Glutamatergic neuron (in vitro differentiated cells): ENCODE measurements at regions not wholly inside any gene's neighbourhood (a gene's known extent, or its start where the extent isn't known, plus 50 kb on each side); places are given as distances from the start of the nearest gene placed in this dataset.
A peak's percentile ranks its signal among the peaks of the same experiment; 100 is the strongest.
"Not testable (repeated sequence)": the region's sequence is repeated elsewhere in the genome, so short reads cannot be mapped to it uniquely, and the experiment has no call there.

Source experiments
- DNase-seq: peaks from one replicate; pipeline ENCODE4 v3.0.0; 2022
- H3K27ac Mint-ChIP-seq: one replicate; pipeline ENCODE4 v1.8.0; 2020; ENCODE audit warnings: mild to moderate bottlenecking, mixed read lengths, inconsistent platforms; ENCODE audit not compliant: unreplicated experiment
- H3K27me3 Mint-ChIP-seq: one replicate; pipeline ENCODE4 v1.8.0; 2020; ENCODE audit warnings: mild to moderate bottlenecking, moderate library complexity, mixed read lengths, inconsistent platforms; ENCODE audit not compliant: unreplicated experiment
- H3K36me3 Mint-ChIP-seq: one replicate; pipeline ENCODE4 v1.8.0; 2020; ENCODE audit warnings: mild to moderate bottlenecking, mixed read lengths, inconsistent platforms; ENCODE audit not compliant: unreplicated experiment
- H3K4me1 Mint-ChIP-seq: one replicate; pipeline ENCODE4 v1.8.0; 2020; ENCODE audit warnings: mild to moderate bottlenecking, low read depth, mixed read lengths, inconsistent platforms; ENCODE audit not compliant: unreplicated experiment
- H3K4me3 Mint-ChIP-seq: one replicate; pipeline ENCODE4 v1.8.0; 2020; ENCODE audit warnings: mild to moderate bottlenecking, mixed read lengths, inconsistent platforms; ENCODE audit not compliant: unreplicated experiment
- H3K9me3 Mint-ChIP-seq: one replicate; pipeline ENCODE4 v1.8.0; 2020; ENCODE audit warnings: mild to moderate bottlenecking, moderate library complexity, mixed read lengths, inconsistent platforms; ENCODE audit not compliant: unreplicated experiment
- TF ChIP-seq, protein P1 (sequence below): fragments of 200-600 bp; sonication (generic); IDR thresholded peaks from one replicate; pipeline ENCODE4 v1.5.0; 2021; ENCODE audit not compliant: partially characterized antibody, unreplicated experiment

- TF ChIP-seq, protein P1, sequence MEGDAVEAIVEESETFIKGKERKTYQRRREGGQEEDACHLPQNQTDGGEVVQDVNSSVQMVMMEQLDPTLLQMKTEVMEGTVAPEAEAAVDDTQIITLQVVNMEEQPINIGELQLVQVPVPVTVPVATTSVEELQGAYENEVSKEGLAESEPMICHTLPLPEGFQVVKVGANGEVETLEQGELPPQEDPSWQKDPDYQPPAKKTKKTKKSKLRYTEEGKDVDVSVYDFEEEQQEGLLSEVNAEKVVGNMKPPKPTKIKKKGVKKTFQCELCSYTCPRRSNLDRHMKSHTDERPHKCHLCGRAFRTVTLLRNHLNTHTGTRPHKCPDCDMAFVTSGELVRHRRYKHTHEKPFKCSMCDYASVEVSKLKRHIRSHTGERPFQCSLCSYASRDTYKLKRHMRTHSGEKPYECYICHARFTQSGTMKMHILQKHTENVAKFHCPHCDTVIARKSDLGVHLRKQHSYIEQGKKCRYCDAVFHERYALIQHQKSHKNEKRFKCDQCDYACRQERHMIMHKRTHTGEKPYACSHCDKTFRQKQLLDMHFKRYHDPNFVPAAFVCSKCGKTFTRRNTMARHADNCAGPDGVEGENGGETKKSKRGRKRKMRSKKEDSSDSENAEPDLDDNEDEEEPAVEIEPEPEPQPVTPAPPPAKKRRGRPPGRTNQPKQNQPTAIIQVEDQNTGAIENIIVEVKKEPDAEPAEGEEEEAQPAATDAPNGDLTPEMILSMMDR = no peak
- no peak for DNase-seq
- Mint-ChIP-seq H3K27me3 (peaks cover 20% of the 10 kb centered on the region), H3K27ac (no peak overlapping the region), H3K4me3 (no peak overlapping the region), H3K36me3 (peaks cover 12% of the 10 kb centered on the region), H3K4me1 (peaks cover 53% of the 10 kb centered on the region), H3K9me3 (peaks cover 9% of the 10 kb centered on the region)
These were observed 284.4 kb downstream of the WDR11 start for GRCh38 chr10:121135512-121135911.

DNA sequence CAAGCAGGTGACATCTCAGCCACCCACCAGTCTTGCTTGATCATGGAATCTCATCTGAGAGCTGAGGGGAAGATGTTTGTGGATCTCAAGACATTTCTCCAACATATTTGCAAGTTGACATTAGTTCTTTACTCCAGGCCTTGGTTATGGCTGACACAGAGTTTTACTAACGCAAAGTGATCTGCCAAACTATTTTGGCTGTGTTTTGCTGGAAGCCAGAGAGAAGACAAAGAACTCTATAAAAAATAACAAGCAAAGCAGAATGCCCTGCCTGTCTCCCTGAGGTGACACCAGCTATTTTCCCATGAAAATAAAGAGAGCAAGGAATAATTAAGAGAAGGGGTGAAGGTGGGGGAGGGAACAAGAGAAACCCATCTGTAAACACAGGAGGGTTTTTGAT, 286.4 kb downstream of the WDR11 start:
- peaks cover 9% of the 10 kb centered on the region for H3K9me3 Mint-ChIP-seq
- H3K36me3 Mint-ChIP-seq = peaks cover 12% of the 10 kb centered on the region
- no peak for DNase-seq
- no peak overlapping the region for H3K4me3 Mint-ChIP-seq
- TF ChIP-seq, protein P1 = no peak
- H3K4me1 Mint-ChIP-seq = peaks cover 42% of the 10 kb centered on the region
- H3K27ac Mint-ChIP-seq = no peak overlapping the region
- H3K27me3 Mint-ChIP-seq = peaks cover 18% of the 10 kb centered on the region

- TF ChIP-seq, protein P1 = no peak
- peak overlapping the region; percentile 54 for H3K27ac Mint-ChIP-seq
- peaks cover 40% of the 10 kb centered on the region for H3K4me1 Mint-ChIP-seq
- peak overlapping the region; percentile 43 for H3K4me3 Mint-ChIP-seq
- H3K9me3 Mint-ChIP-seq = peaks cover 12% of the 10 kb centered on the region
- H3K27me3 Mint-ChIP-seq = peaks cover 18% of the 10 kb centered on the region
- no peak for DNase-seq
- peaks cover 12% of the 10 kb centered on the region for H3K36me3 Mint-ChIP-seq
These were observed 287.1 kb downstream of the WDR11 start for GRCh38 chr10:121138112-121138860.

- Mint-ChIP-seq H3K27ac (peak overlapping the region; percentile 14), H3K4me1 (peaks cover 40% of the 10 kb centered on the region), H3K4me3 (no peak overlapping the region), H3K27me3 (peaks cover 18% of the 10 kb centered on the region), H3K36me3 (peaks cover 12% of the 10 kb centered on the region), H3K9me3 (peaks cover 12% of the 10 kb centered on the region)
- no peak for DNase-seq
- TF ChIP-seq, protein P1 = no peak
These were observed 287.8 kb downstream of the WDR11 start for GRCh38 chr10:121138918-121139317.

GRCh38 chr10:121145802-121146395, 294.7 kb downstream of the WDR11 start:
- not testable (repeated sequence) for DNase-seq, H3K27me3 Mint-ChIP-seq, H3K4me3 Mint-ChIP-seq, H3K9me3 Mint-ChIP-seq, H3K4me1 Mint-ChIP-seq, H3K27ac Mint-ChIP-seq
- peaks cover 28% of the 10 kb centered on the region for H3K36me3 Mint-ChIP-seq
